CD4-positive, alpha-beta T cell (primary cell): ENCODE measurements at regions not wholly inside any gene's neighbourhood (a gene's known extent, or its start where the extent isn't known, plus 50 kb on each side); places are given as distances from the start of the nearest gene placed in this dataset.

Experiments used
- ATAC-seq: fragments of 200-7000 bp; cut with Tn5 transposase; one replicate; pipeline ENCODE4 v1.10.0; 2022; ENCODE audit warnings: mild to moderate bottlenecking; ENCODE audit not compliant: poor library complexity
- CTCF ChIA-PET: fragments of 350-600 bp; sonication (Branson Sonifier 250); formaldehyde crosslinking; loops from one replicate; lab custom pipeline; 2021; ENCODE audit warnings: antibody characterized with exemption, inconsistent platforms; lab: Charles Lee
- POLR2A ChIA-PET: fragments of 350-600 bp; sonication (Branson Sonifier 250); formaldehyde crosslinking; loops from one replicate; lab custom pipeline; 2021; ENCODE audit warnings: antibody characterized with exemption, inconsistent platforms; lab: Charles Lee
- DNase-seq, 14 experiments: peaks; one replicate each; pipeline ENCODE4 v3.0.0-alpha.2; 2013 to 2020; ENCODE audit warnings: mixed read lengths in 2 of 14
- H3K27ac ChIP-seq, 2 donors: one replicate each; pipeline versions ENCODE4 v1.5.1 to v1.7.0; 2013; ENCODE audit warnings: low read length in 2 of 2, low read depth in 1 of 2, mild to moderate bottlenecking in 1 of 2
- H3K27me3 ChIP-seq, 2 experiments: 1 replicate in 1 of 2; 2 replicates in 1 of 2; pipeline versions ENCODE4 v1.6.1 to v1.7.0; 2013; ENCODE audit warnings: low read length in 2 of 2, control low read depth in 1 of 2, mild to moderate bottlenecking in 1 of 2, moderate library complexity in 1 of 2; ENCODE audit not compliant: insufficient read depth in 2 of 2, control insufficient read depth in 1 of 2
- H3K36me3 ChIP-seq: one replicate; pipeline ENCODE4 v1.6.1; 2013; ENCODE audit warnings: low read length, control low read depth; ENCODE audit not compliant: insufficient read depth
- H3K4me1 ChIP-seq: one replicate; pipeline ENCODE4 v1.6.1; 2013; ENCODE audit warnings: low read length, control low read depth; ENCODE audit not compliant: insufficient read depth
- H3K4me3 ChIP-seq: one replicate; pipeline ENCODE4 v1.5.1; 2013; ENCODE audit warnings: mild to moderate bottlenecking, low read length, moderate library complexity
- H3K9me3 ChIP-seq, 2 experiments: 1 replicate in 1 of 2; 2 replicates in 1 of 2; pipeline versions ENCODE4 v1.6.1 to v1.7.0; 2013; ENCODE audit warnings: low read length in 2 of 2, mild to moderate bottlenecking in 2 of 2, control low read depth in 1 of 2, moderate library complexity in 1 of 2; ENCODE audit not compliant: control insufficient read depth in 1 of 2, insufficient read depth in 1 of 2
- H3K27ac Mint-ChIP-seq: one replicate; pipeline ENCODE4 v1.8.0; 2020; ENCODE audit warnings: mixed read lengths
- H3K27me3 Mint-ChIP-seq: one replicate; pipeline ENCODE4 v1.8.0; 2021; ENCODE audit warnings: mixed read lengths
- H3K36me3 Mint-ChIP-seq: one replicate; pipeline ENCODE4 v1.8.0; 2021; ENCODE audit warnings: low read depth, mixed read lengths
- H3K4me1 Mint-ChIP-seq: one replicate; pipeline ENCODE4 v1.8.0; 2021; ENCODE audit warnings: low read depth, mixed read lengths
- H3K4me3 Mint-ChIP-seq: one replicate; pipeline ENCODE4 v1.8.0; 2020; ENCODE audit warnings: mild to moderate bottlenecking, mixed read lengths
- H3K9me3 Mint-ChIP-seq: one replicate; pipeline ENCODE4 v1.8.0; 2020; ENCODE audit warnings: mixed read lengths
- CTCF ChIP-seq: fragments of 200-600 bp; IDR thresholded peaks from one replicate; pipeline ENCODE4 v1.8.0; 2022; ENCODE audit warnings: antibody characterized with exemption, mild to moderate bottlenecking
- intact Hi-C, 2 experiments: fragments of 100-400 bp; cut with DNase I in 1 of 2; cut with micrococcal nuclease in 1 of 2; formaldehyde crosslinking; loops; one replicate each; pipeline versions ENCODE4 v1.15.1 to v1.9.0; 2023 to 2025; cut with DNase I, micrococcal nuclease

- H3K4me3 ChIP-seq = no peak overlapping the region
- Mint-ChIP-seq H3K9me3 (no peaks in the 10 kb centered on the region), H3K36me3 (no peaks in the 10 kb centered on the region), H3K27me3 (no peaks in the 10 kb centered on the region), H3K4me3 (no peak overlapping the region), H3K4me1 (peaks cover 7% of the 10 kb centered on the region), H3K27ac (no peak overlapping the region)
- no peak for TF ChIP-seq CTCF
- H3K9me3 ChIP-seq = no peaks in the 10 kb centered on the region
- no peaks in the 10 kb centered on the region for H3K27me3 ChIP-seq
- CTCF ChIA-PET = no interaction called here
- no peak for ATAC-seq
- no peaks in the 10 kb centered on the region for H3K4me1 ChIP-seq
- no peaks in the 10 kb centered on the region for H3K36me3 ChIP-seq
- no peak overlapping the region for H3K27ac ChIP-seq
- no peak for DNase-seq
- intact Hi-C loops = no loop called here
- POLR2A ChIA-PET = no interaction called here
Measured at GRCh38 chr6:15074806-15075205, 171.1 kb upstream of the JARID2 start.

- intact Hi-C loops = no loop called here
- Histone ChIP-seq H3K36me3 (no peaks in the 10 kb centered on the region), H3K9me3 (no peaks in the 10 kb centered on the region), H3K4me3 (no peak overlapping the region), H3K27ac (no peak overlapping the region), H3K27me3 (no peaks in the 10 kb centered on the region), H3K4me1 (no peaks in the 10 kb centered on the region)
- Mint-ChIP-seq H3K4me1 (peaks cover 7% of the 10 kb centered on the region), H3K9me3 (no peaks in the 10 kb centered on the region), H3K27me3 (no peaks in the 10 kb centered on the region), H3K27ac (no peak overlapping the region), H3K4me3 (no peak overlapping the region), H3K36me3 (no peaks in the 10 kb centered on the region)
- ChIA-PET CTCF (no interaction called here), POLR2A (no interaction called here)
- ATAC-seq = no peak
- no peak for TF ChIP-seq CTCF
- DNase-seq = no peak
Measured at GRCh38 chr6:15076565-15076964, 169.3 kb upstream of the JARID2 start.

- H3K27me3 Mint-ChIP-seq = no peaks in the 10 kb centered on the region
- H3K4me3 Mint-ChIP-seq = no peak overlapping the region
- no peaks in the 10 kb centered on the region for H3K36me3 Mint-ChIP-seq
- Histone ChIP-seq H3K4me3 (no peak overlapping the region), H3K4me1 (no peaks in the 10 kb centered on the region), H3K9me3 (no peaks in the 10 kb centered on the region), H3K27me3 (no peaks in the 10 kb centered on the region), H3K27ac (no peak overlapping the region), H3K36me3 (no peaks in the 10 kb centered on the region)
- no peak overlapping the region for H3K27ac Mint-ChIP-seq
- POLR2A ChIA-PET = no interaction called here
- H3K4me1 Mint-ChIP-seq = peaks cover 7% of the 10 kb centered on the region
- no peak for ATAC-seq
- TF ChIP-seq CTCF = no peak
- intact Hi-C loops = no loop called here
- CTCF ChIA-PET = no interaction called here
- no peak for DNase-seq
- no peaks in the 10 kb centered on the region for H3K9me3 Mint-ChIP-seq
Measured at GRCh38 chr6:15077006-15077405, 168.9 kb upstream of the JARID2 start.
